ENCODE measurements at regions not wholly inside any gene's neighbourhood (a gene's known extent, or its start where the extent isn't known, plus 50 kb on each side); places are given as distances from the start of the nearest gene placed in this dataset.

DNA sequence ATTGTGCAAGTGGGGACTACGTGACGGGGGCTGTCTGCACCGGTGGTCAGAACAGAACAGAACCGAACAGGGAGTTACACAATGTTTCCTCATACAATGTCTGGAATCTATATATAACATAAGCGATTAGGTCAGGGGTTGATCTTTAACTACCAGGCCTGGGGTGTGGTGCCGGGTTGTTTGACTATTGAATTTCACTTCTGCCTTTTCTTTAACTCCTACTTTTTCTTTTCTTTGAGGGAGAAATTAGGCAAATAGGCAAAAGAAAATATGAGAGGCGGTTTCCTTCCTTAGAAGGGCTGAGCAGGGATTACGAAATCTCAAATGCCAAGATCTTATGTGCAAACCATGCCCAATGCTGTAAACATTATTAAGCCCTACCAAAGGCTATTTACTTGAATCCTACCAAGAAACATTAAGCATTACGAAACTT, 140.3 kb downstream of the SLC38A6 start:
- H3K27ac ChIP-seq, result no peak overlapping the region
- no peak overlapping the region for H3K4me3 ChIP-seq
- no peaks in the 10 kb centered on the region for H3K9me3 ChIP-seq
- no peaks in the 10 kb centered on the region for H3K27me3 ChIP-seq
- no peak for DNase-seq (ENCODE audit: extremely low spot score in 2 of 2)
- no peaks in the 10 kb centered on the region for H3K36me3 ChIP-seq
- no peaks in the 10 kb centered on the region for H3K4me1 ChIP-seq
- TF ChIP-seq, protein P1, sequence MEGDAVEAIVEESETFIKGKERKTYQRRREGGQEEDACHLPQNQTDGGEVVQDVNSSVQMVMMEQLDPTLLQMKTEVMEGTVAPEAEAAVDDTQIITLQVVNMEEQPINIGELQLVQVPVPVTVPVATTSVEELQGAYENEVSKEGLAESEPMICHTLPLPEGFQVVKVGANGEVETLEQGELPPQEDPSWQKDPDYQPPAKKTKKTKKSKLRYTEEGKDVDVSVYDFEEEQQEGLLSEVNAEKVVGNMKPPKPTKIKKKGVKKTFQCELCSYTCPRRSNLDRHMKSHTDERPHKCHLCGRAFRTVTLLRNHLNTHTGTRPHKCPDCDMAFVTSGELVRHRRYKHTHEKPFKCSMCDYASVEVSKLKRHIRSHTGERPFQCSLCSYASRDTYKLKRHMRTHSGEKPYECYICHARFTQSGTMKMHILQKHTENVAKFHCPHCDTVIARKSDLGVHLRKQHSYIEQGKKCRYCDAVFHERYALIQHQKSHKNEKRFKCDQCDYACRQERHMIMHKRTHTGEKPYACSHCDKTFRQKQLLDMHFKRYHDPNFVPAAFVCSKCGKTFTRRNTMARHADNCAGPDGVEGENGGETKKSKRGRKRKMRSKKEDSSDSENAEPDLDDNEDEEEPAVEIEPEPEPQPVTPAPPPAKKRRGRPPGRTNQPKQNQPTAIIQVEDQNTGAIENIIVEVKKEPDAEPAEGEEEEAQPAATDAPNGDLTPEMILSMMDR (IDR thresholded peaks at IDR 0.05), result no peak
- TF ChIP-seq POLR2A (IDR thresholded peaks at IDR 0.05) (no peak), POLR2AphosphoS5 (IDR thresholded peaks at IDR 0.05; ENCODE audit: insufficient read depth in 1 of 2, low read depth in 1 of 2) (no peak)
- intact Hi-C loops (cut with DNase I), result no loop called here

DNA sequence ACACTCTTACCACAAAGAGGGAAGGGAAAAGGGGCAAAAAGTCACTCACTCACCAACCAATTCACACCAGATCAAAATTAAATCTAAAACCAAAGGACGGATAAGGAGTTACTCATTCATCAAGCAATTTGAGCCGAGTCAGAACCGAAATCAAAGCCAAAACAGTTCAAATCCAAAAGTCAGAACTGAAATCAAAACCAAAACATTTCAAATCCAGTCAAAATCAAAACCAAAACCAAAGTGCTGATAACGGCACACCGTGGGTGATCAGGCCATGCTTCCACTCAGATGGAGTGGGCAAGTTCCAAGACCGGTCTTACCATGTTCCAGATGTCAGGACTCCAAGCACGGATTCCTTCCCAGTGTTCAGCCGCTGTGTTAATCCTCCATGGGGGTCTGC, 139.5 kb downstream of the SLC38A6 start:
- Histone ChIP-seq H3K36me3 (no peaks in the 10 kb centered on the region), H3K4me1 (no peaks in the 10 kb centered on the region), H3K9me3 (no peaks in the 10 kb centered on the region), H3K4me3 (no peak overlapping the region), H3K27me3 (no peaks in the 10 kb centered on the region), H3K27ac (no peak overlapping the region)
- TF ChIP-seq POLR2A (IDR thresholded peaks at IDR 0.05), result no peak
- no peak for TF ChIP-seq POLR2AphosphoS5 (IDR thresholded peaks at IDR 0.05; ENCODE audit: insufficient read depth in 1 of 2, low read depth in 1 of 2)
- TF ChIP-seq, protein P1 (IDR thresholded peaks at IDR 0.05), result no peak
- intact Hi-C loops (cut with DNase I), result no loop called here
- DNase-seq (ENCODE audit: extremely low spot score in 2 of 2), result no peak

DNA sequence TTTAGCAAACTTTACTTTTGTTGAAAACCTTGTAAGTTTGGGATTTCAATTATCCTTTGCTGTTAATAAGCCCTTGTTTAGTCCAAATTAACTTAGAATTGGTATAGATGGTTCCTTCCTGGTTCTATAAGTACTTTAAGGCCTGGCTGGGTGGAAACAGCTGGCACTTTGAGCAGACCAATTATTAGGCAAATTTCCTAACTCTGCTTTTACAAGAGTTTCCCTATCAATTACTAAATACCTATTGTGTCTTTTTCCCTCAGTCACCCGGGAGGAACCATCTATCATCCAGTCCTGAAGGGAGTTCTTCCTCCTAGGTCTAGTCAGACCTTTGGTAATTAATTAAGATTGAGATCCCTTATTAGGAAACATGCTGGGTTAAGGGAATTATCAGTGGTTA, 138.0 kb downstream of the SLC38A6 start:
- H3K27me3 ChIP-seq, result no peaks in the 10 kb centered on the region
- intact Hi-C loops (cut with DNase I), result no loop called here
- H3K4me1 ChIP-seq, result no peaks in the 10 kb centered on the region
- DNase-seq (ENCODE audit: extremely low spot score in 2 of 2), result no peak
- H3K36me3 ChIP-seq, result no peaks in the 10 kb centered on the region
- H3K9me3 ChIP-seq, result peaks cover 4% of the 10 kb centered on the region
- TF ChIP-seq, protein P1 (IDR thresholded peaks at IDR 0.05), result no peak
- TF ChIP-seq POLR2AphosphoS5 (IDR thresholded peaks at IDR 0.05; ENCODE audit: insufficient read depth in 1 of 2, low read depth in 1 of 2), result no peak
- no peak for TF ChIP-seq POLR2A (IDR thresholded peaks at IDR 0.05)
- H3K4me3 ChIP-seq, result no peak overlapping the region
- H3K27ac ChIP-seq, result no peak overlapping the region

DNA sequence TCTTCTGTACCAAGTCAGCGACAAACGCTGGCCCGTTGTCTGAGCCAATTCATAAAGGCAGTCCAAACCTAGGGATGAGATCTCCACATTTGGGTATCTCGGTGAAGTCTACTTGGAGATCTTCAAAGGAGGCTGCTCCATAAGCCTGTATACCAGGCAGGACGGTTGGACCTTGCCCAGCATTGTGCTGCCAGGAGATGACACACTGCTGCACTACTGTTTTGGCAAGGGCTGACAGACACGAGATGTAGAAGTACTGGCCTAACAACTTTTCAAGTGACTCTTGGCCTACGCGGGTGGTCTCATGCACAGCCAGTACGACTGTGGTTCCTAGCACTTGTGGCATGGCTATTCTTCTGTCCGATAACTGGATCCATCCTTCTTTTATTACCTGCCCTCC, 135.3 kb downstream of the SLC38A6 start:
- Histone ChIP-seq H3K27me3 (no peaks in the 10 kb centered on the region), H3K36me3 (no peaks in the 10 kb centered on the region), H3K4me3 (no peak overlapping the region), H3K9me3 (peaks cover 4% of the 10 kb centered on the region), H3K27ac (no peak overlapping the region), H3K4me1 (no peaks in the 10 kb centered on the region)
- DNase-seq (ENCODE audit: extremely low spot score in 2 of 2), result no peak
- TF ChIP-seq, protein P1 (IDR thresholded peaks at IDR 0.05), result no peak
- TF ChIP-seq POLR2AphosphoS5 (IDR thresholded peaks at IDR 0.05; ENCODE audit: insufficient read depth in 1 of 2, low read depth in 1 of 2) (no peak), POLR2A (IDR thresholded peaks at IDR 0.05) (no peak)
- intact Hi-C loops (cut with DNase I), result no loop called here

DNA sequence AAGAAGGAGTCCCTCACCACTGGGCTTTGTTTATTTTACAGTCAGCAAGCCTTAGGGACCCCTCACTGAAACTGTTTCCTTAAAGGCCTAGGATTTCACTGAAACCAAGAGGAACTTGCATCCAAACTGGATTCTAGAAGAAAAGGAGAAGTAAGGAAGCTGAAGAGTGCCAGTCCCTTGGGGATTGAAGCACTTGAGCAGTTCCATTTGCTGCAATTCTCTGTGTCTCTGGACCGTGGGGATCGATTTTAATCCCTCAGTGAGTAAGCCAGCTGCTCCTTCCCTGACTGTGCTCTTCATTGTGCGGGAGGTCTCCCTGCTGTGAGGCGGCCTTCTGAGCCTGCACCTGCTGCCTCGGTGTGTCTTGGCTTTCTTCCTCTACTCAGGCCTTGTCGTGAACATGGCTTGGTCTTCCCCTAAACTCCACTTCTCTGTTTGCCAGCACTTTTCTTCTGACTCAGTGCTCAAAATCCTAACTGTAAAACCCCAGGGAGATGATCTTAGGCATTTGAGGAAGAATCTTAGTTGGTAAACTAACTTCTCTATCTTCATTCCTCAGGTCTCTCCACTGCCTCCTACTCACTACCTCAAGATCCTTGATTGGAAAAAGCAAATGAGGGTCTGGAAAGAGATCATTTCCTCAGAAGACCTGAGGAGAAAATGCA, 132.6 kb downstream of the SLC38A6 start:
- H3K27me3 ChIP-seq, result no peaks in the 10 kb centered on the region
- DNase-seq (ENCODE audit: extremely low spot score in 2 of 2), result no peak

More for the DNA sequence above, 132.6 kb downstream of the SLC38A6 start:
- TF ChIP-seq POLR2AphosphoS5 (IDR thresholded peaks at IDR 0.05; ENCODE audit: insufficient read depth in 1 of 2, low read depth in 1 of 2) (no peak), POLR2A (IDR thresholded peaks at IDR 0.05) (no peak)
- TF ChIP-seq, protein P1 (IDR thresholded peaks at IDR 0.05), result no peak
- intact Hi-C loops (cut with DNase I), result no loop called here
- peaks cover 4% of the 10 kb centered on the region for H3K9me3 ChIP-seq
- H3K27ac ChIP-seq, result no peak overlapping the region
- no peaks in the 10 kb centered on the region for H3K36me3 ChIP-seq
- H3K4me1 ChIP-seq, result no peaks in the 10 kb centered on the region
- no peak overlapping the region for H3K4me3 ChIP-seq

Measured in vagina (tissue), 2 donors.